K562 (cell line): ENCODE measurements at regions not wholly inside any gene's neighbourhood (a gene's known extent, or its start where the extent isn't known, plus 50 kb on each side); places are given as distances from the start of the nearest gene placed in this dataset.

ENCODE experiments used
- ATAC-seq: fragments of 200-7000 bp; cut with Tn5 transposase; 3 replicates; pipeline ENCODE4 v1.9.1; 2020; ENCODE audit warnings: moderate library complexity
- BruUV-seq: library from RNA; stranded (reverse); fragments of 400-500 nt; replicated peaks from 2 replicates; lab custom pipeline; 2021; lab: Mats Ljungman, UMichigan
- CTCF ChIA-PET: fragments of 300-600 bp; formaldehyde crosslinking; extraction: SDS; loops from one replicate; lab custom pipeline; 2021; ENCODE audit warnings: low intra/inter-chr PET ratio; lab: Yijun Ruan, JAX
- POLR2A ChIA-PET: fragments of 300-600, 350-650 bp; sonication (Branson Sonifier 250); formaldehyde crosslinking; extraction: SDS; loops from one replicate; lab custom pipeline; 2021; ENCODE audit warnings: antibody characterized with exemption, inconsistent platforms; lab: Yijun Ruan, JAX
- DNase-seq, 4 experiments: peaks; one replicate each; pipeline versions ENCODE4 v3.0.0 to v3.0.0-alpha.2; 2011 to 2018; ENCODE audit warnings: low spot score in 3 of 4, mixed read lengths in 3 of 4; ENCODE audit errors: extremely low read depth in 1 of 4
- FAIRE-seq: peaks from 2 replicates; lab custom pipeline; 2011; peaks lifted over from hg19 to GRCh38; lab: Jason Lieb, UNC
- H2AFZ ChIP-seq: 2 replicates; pipeline ENCODE4 v1.6.0; 2011; ENCODE audit warnings: low read depth, low read length, control low read depth, inconsistent platforms
- H3K27ac ChIP-seq: fragments of 200-600 bp; 3 replicates; pipeline ENCODE4 v1.8.0; 2011; ENCODE audit warnings: low read depth, mild to moderate bottlenecking, control low read depth, inconsistent platforms, low read length, moderate library complexity, mixed read lengths; ENCODE audit errors: extremely low read depth
- H3K27me3 ChIP-seq, 2 experiments: fragments of 300-600 bp in 1 of 2; 2 replicates in 1 of 2; 3 replicates in 1 of 2; pipeline versions ENCODE4 v1.6.0 to v1.8.0; 2011; ENCODE audit warnings: inconsistent platforms in 2 of 2, low read length in 2 of 2, mild to moderate bottlenecking in 1 of 2, mixed read lengths in 1 of 2, moderate library complexity in 1 of 2; ENCODE audit not compliant: control insufficient read depth in 2 of 2, insufficient read depth in 2 of 2
- H3K36me3 ChIP-seq: fragments of 300-600 bp; 3 replicates; pipeline ENCODE4 v1.8.0; 2011; ENCODE audit warnings: mild to moderate bottlenecking, low read length, inconsistent platforms; ENCODE audit not compliant: control insufficient read depth, insufficient read depth
- H3K4me1 ChIP-seq, 2 experiments: fragments of 200-600 bp in 1 of 2; replicated peaks in 1 of 2; 2 replicates in 1 of 2; 3 replicates in 1 of 2; pipeline versions ENCODE4 v1.5.1 to v1.8.0; 2011; ENCODE audit warnings: inconsistent platforms in 2 of 2, low read length in 2 of 2, mild to moderate bottlenecking in 1 of 2, mixed read lengths in 1 of 2, moderate library complexity in 1 of 2; ENCODE audit not compliant: control insufficient read depth in 2 of 2, insufficient read depth in 2 of 2
- H3K4me2 ChIP-seq: 2 replicates; pipeline ENCODE4 v1.6.1; 2011; ENCODE audit warnings: low read length, control low read depth, inconsistent platforms, mixed read lengths; ENCODE audit not compliant: insufficient read depth
- H3K4me3 ChIP-seq: fragments of 200-600 bp; sonication (generic), shearing (Covaris generic); 2 replicates; pipeline ENCODE4 v1.5.1; 2016; ENCODE audit warnings: control low read depth, inconsistent platforms
- H3K79me2 ChIP-seq: fragments of 200-600 bp; 3 replicates; pipeline ENCODE4 v1.8.0; 2011; ENCODE audit warnings: low read length, inconsistent platforms; ENCODE audit not compliant: control insufficient read depth, insufficient read depth
- H3K9ac ChIP-seq, 2 experiments: 2 replicates each; pipeline versions ENCODE4 v1.6.0 to v1.6.1; 2011; ENCODE audit warnings: low read depth in 2 of 2, low read length in 2 of 2, control low read depth in 1 of 2, inconsistent platforms in 1 of 2, mild to moderate bottlenecking in 1 of 2, mixed read lengths in 1 of 2; ENCODE audit not compliant: insufficient read depth in 1 of 2
- H3K9me1 ChIP-seq: one replicate; pipeline ENCODE4 v1.6.0; 2011; ENCODE audit warnings: inconsistent platforms, mild to moderate bottlenecking, low read length, moderate library complexity; ENCODE audit not compliant: control insufficient read depth, insufficient read depth
- H3K9me3 ChIP-seq: replicated peaks from 2 replicates; pipeline ENCODE4 v1.5.1; 2011; ENCODE audit warnings: low read depth, low read length, inconsistent platforms; ENCODE audit not compliant: control insufficient read depth, insufficient read depth
- H4K20me1 ChIP-seq: replicated peaks from 2 replicates; pipeline ENCODE4 v1.6.1; 2011; ENCODE audit warnings: low read length, inconsistent platforms, mixed read lengths; ENCODE audit not compliant: control insufficient read depth, insufficient read depth
- PRPF4 ChIP-seq: fragments of 200-400 bp; formaldehyde crosslinking; IDR thresholded peaks from one replicate; pipeline ENCODE4 v1.6.1; 2017; ENCODE audit warnings: low read length, low read depth, mild to moderate bottlenecking; ENCODE audit not compliant: insufficient read depth, poor library complexity, severe bottlenecking
- WGBS: fragments of 100-300 bp; shearing (Covaris generic); methylation state at CpG from one replicate; pipeline ENCODE4 v1.1.6; 2016; ENCODE audit warnings: low coverage, mixed read lengths; ENCODE audit not compliant: insufficient coverage; ENCODE audit errors: missing lambda C conversion rate; 5-methylcytosine and 5-hydroxymethylcytosine counted together
- in situ Hi-C: fragments of 300-500 bp; cut with MboI; formaldehyde crosslinking; loops from 4 replicates; pipeline ENCODE4 v1.15.0; 2018; ENCODE audit warnings: inconsistent platforms, mixed read lengths
- intact Hi-C: fragments of 100-400 bp; cut with micrococcal nuclease; formaldehyde crosslinking; loops from 2 replicates; pipeline ENCODE4 v1.14.2; 2022
- TF ChIP-seq, protein P1 (sequence below), 3 experiments: fragments of 200-800 bp in 1 of 3; fragments of 250-450 bp in 1 of 3; fragments of 450-650 bp in 1 of 3; sonication (Bioruptor Pico) in 1 of 3; sonication (Bioruptor generic) in 1 of 3; formaldehyde crosslinking in 1 of 3; IDR thresholded peaks; 2 replicates each; pipeline versions ENCODE4 v1.6.1 to v1.8.0; 2016 to 2022; ENCODE audit warnings: mild to moderate bottlenecking in 2 of 3, missing genetic modification characterization in 2 of 3, missing compliant biosample characterization in 1 of 3, moderate library complexity in 1 of 3
- TF ChIP-seq, protein P2 (sequence below): fragments of 450-650 bp; formaldehyde crosslinking; conservative IDR thresholded peaks from 2 replicates; pipeline ENCODE4 v1.4.0; 2022; ENCODE audit warnings: mild to moderate bottlenecking, missing genetic modification characterization

DNA sequence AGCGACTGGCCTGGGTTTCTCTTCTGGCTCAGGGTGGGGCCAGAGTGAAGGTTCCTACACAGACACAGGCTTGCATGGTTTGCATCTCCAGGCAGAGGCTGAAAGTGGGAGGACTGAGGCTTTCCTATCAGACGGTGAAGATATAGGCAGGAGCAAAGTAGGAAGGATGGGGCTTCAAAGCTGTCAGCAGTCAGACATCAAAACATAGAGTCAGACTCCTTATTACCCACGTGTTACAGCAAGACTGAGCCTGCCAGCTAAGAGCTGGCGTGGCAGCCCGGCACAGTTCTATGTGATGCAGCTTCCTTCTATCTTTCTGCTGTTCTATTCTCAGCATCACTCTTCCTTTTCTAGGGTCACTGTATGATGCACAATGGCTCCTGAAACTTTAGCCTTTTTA, 445.1 kb downstream of the DOK5 start:
- CTCF ChIA-PET, result no interaction called here
- no peaks in the 10 kb centered on the region for H3K9me1 ChIP-seq
- no peak for FAIRE-seq
- WGBS, result 0% methylated on average over 5 of the region's 5 CpGs
- H3K27ac ChIP-seq, result no peak overlapping the region
- H2AFZ ChIP-seq, result no peak overlapping the region
- no peaks in the 10 kb centered on the region for H3K4me1 ChIP-seq
- DNase-seq, result no peak
- POLR2A ChIA-PET, result no interaction called here
- no peaks in the 10 kb centered on the region for H3K36me3 ChIP-seq
- H3K4me2 ChIP-seq, result no peak overlapping the region
- H3K27me3 ChIP-seq, result no peaks in the 10 kb centered on the region
- H3K4me3 ChIP-seq, result no peak overlapping the region
- no peaks in the 10 kb centered on the region; the same call in 1 of the 2 replicates for H3K9me3 ChIP-seq
- TF ChIP-seq, protein P1, sequence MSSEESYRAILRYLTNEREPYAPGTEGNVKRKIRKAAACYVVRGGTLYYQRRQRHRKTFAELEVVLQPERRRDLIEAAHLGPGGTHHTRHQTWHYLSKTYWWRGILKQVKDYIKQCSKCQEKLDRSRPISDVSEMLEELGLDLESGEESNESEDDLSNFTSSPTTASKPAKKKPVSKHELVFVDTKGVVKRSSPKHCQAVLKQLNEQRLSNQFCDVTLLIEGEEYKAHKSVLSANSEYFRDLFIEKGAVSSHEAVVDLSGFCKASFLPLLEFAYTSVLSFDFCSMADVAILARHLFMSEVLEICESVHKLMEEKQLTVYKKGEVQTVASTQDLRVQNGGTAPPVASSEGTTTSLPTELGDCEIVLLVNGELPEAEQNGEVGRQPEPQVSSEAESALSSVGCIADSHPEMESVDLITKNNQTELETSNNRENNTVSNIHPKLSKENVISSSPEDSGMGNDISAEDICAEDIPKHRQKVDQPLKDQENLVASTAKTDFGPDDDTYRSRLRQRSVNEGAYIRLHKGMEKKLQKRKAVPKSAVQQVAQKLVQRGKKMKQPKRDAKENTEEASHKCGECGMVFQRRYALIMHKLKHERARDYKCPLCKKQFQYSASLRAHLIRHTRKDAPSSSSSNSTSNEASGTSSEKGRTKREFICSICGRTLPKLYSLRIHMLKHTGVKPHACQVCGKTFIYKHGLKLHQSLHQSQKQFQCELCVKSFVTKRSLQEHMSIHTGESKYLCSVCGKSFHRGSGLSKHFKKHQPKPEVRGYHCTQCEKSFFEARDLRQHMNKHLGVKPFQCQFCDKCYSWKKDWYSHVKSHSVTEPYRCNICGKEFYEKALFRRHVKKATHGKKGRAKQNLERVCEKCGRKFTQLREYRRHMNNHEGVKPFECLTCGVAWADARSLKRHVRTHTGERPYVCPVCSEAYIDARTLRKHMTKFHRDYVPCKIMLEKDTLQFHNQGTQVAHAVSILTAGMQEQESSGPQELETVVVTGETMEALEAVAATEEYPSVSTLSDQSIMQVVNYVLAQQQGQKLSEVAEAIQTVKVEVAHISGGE (CRISPR knock-in tag; IDR thresholded peaks at IDR 0.05), result peak in 1 of 3 experiments; percentile 33; a peak in 1 of 6 replicates
- TF ChIP-seq, protein P2, sequence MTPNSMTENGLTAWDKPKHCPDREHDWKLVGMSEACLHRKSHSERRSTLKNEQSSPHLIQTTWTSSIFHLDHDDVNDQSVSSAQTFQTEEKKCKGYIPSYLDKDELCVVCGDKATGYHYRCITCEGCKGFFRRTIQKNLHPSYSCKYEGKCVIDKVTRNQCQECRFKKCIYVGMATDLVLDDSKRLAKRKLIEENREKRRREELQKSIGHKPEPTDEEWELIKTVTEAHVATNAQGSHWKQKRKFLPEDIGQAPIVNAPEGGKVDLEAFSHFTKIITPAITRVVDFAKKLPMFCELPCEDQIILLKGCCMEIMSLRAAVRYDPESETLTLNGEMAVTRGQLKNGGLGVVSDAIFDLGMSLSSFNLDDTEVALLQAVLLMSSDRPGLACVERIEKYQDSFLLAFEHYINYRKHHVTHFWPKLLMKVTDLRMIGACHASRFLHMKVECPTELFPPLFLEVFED, result no peak
- no peak for TF ChIP-seq PRPF4
- TF ChIP-seq, all 486 proteins: peak for 1
- no peak overlapping the region for H3K9ac ChIP-seq
- ATAC-seq, result no peak
- no peaks in the 10 kb centered on the region for H3K79me2 ChIP-seq
- BruUV-seq, result no TSS peak
- in situ Hi-C loops, result no loop called here
- intact Hi-C loops, result no loop called here
- H4K20me1 ChIP-seq, result no peaks in the 10 kb centered on the region
